HG03064 (cell line): ENCODE measurements at regions not wholly inside any gene's neighbourhood (a gene's known extent, or its start where the extent isn't known, plus 50 kb on each side); places are given as distances from the start of the nearest gene placed in this dataset.
"Not testable (repeated sequence)": the region's sequence is repeated elsewhere in the genome, so short reads cannot be mapped to it uniquely, and the experiment has no call there.

Source experiments
- ATAC-seq: cut with Tn5 transposase; IDR thresholded peaks from one replicate; pipeline ENCODE4 v1.9.1; 2021; ENCODE audit warnings: low read depth; ENCODE audit not compliant: unreplicated experiment

- ATAC-seq, result no peak
Measured at GRCh38 chr6:1445650-1446330, 56.4 kb downstream of the FOXF2 start.

DNA sequence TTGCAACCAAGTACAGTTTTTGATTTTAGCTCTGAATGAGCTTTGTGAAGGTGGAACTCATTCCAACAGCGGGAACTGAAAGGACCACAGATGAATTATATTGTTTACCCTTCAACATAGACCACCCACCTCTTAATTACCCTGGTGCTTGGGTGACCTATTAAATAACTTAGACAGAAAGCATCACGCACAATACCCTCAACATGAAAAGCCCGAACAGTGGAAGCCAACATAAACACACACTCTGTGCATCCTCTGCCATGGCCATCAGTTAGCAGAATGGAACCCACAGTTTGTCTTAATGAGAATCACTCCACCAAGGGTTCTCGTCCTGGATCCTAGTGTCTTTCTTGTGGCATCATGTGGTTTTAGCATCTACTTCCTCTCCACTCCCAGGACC lies 60.5 kb downstream of the FOXF2 start:
- no peak for ATAC-seq

DNA sequence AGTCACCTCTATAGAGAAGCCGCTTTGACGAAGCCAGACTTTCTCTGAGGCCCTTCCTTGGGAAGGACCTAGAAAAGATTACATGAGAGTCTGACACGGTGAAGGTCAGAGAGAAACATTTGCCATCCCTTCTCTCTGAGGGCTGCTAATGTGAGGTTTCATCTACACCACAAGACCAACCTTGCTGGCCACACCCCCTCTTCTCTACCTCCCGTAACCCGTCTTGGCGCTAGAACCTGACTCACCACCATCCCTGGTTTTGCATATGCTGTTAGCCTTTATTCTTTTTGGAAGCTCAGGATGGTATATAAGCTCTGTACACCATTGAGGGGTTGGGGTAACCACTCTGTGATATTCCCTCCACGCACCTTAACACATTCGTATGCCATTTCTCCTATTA lies 63.6 kb downstream of the FOXF2 start:
- ATAC-seq, result no peak

GRCh38 chr6:1456816-1457215 lies 67.4 kb downstream of the FOXF2 start:
- not testable (repeated sequence) for ATAC-seq

- no peak for ATAC-seq
Measured at GRCh38 chr6:1461207-1461606, 71.8 kb downstream of the FOXF2 start.

DNA sequence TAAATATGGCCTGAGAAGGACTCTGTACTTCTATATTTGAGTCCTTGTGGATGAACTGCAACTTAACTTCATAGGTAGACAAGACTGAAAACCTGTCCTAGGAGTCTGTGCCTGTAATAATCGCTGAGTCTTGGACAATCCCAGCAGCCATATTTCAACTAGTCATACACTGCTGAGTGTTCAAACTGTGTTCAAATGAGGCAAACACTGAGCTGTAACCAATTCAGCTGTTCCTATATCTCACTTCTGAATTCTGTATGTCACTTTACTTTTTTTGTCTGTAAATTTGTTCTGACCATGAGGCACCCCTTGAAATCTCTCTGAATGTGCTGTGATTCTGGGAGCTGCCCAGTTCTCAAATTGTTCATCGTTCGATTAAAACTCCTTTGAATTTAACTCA lies 72.4 kb downstream of the FOXF2 start:
- no peak for ATAC-seq

- ATAC-seq, result no peak
Measured at GRCh38 chr6:1463275-1463674, 73.9 kb downstream of the FOXF2 start.

DNA sequence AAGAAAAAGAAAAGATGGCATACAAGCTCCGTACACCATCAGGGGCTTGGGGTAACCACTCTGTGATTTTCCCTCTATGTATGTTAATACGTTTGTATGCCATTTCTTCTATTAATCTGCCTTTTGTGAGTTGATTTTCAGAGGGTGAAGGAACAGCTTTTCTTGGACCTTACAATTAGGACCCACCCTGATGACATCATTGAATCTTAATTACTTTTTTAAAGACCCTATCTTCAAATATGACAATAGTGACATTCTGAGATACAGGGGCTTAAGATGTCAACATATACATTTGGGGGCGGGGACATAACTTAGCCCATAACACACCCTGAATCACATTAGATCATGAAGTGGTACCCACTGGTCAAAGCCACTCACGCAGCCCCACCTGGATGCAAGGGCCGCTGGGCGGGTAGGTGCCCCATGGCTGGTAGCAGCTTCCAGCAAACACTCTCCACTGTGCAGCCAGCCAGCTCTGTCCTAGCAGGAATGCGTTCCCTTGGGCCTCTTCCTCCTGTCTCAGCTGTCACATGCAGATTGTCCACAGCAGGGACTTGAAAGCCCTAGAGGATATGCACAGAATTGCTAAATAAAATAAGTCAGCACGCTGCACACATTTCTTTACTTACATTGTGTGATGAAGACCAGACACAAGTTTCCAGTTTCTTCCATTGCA lies 74.5 kb downstream of the FOXF2 start:
- ATAC-seq, result no peak

GRCh38 chr6:1464781-1465370 lies 75.5 kb downstream of the FOXF2 start:
- no peak for ATAC-seq

DNA sequence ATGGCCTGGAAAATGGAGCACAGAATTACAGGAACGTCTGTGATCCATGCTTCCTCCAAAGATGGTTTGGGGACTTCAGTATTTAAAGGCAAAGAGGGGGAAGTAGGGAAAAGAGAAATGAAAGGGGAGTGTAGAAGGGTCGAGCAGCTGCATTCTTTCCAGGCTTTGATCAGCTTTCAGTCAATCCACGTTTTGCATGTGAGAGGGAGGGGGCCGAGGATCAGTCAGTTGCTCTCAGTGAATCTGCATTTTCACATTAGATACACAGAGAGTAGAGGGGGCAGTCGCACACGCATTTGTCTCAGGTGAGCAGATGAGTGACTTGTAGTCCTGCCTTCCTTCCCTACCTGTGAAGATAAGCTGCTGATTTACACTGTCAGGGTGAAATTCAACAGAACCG lies 78.8 kb downstream of the FOXF2 start:
- ATAC-seq, result no peak

DNA sequence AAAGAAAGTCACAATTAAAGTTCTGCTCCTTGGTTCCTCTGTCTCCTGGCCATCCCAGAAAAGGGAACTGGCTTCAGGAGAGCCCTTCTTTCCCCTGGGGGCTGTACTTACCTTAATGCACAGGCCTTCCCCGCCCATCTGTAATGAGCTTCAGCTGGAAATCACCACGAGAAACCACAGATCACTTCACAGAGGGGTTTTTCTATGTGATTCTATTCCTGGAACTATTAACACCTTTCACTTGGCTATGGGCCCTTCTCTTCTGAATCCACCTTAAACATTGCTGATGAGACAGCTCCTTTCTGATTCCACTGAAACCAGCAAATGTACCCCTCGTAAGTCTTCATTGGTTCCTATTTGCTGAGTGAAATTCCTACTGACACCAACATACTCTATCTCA lies 80.7 kb downstream of the FOXF2 start:
- no peak for ATAC-seq

DNA sequence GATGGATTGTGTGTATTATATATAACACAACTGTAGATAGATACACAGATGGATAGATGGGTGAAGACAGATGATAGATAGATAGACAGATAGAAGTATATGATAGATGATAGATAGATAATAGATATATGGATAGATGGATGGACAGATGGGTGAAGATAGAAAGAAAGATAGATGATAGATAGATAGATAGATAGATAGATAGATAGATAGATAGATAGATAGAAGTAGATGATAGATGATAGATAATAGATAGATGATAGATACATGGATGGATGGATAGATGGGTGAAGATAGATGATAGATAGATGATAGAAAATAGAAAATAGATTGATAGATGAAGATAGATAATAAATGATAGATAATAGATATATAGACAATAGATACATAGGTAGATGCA lies 83.3 kb downstream of the FOXF2 start:
- no peak for ATAC-seq

DNA sequence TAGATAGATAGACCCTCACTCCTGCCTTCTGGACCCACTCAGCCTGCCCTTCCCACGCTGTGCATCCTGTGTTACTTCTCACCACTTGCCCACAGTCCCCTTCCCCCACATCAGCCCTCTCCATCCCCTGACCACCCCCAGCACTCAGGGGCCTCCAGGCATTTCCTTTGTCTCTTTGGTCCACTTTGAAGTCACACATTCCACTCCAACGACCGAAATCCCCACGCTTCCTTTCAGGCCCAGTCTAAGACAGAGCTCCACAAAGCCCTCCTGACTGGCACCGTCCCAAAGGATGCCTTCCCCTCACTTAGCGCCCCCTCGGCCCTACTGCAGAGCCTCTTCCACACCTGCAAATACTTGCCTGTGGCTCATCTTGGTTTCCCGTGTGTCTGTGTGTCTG lies 83.8 kb downstream of the FOXF2 start:
- no peak for ATAC-seq

- no peak for ATAC-seq
Measured at GRCh38 chr6:1473598-1473997, 84.2 kb downstream of the FOXF2 start.

GRCh38 chr6:1474205-1474604 lies 84.8 kb downstream of the FOXF2 start:
- no peak for ATAC-seq

- no peak for ATAC-seq
Measured at GRCh38 chr6:1475174-1475573, 85.8 kb downstream of the FOXF2 start.

DNA sequence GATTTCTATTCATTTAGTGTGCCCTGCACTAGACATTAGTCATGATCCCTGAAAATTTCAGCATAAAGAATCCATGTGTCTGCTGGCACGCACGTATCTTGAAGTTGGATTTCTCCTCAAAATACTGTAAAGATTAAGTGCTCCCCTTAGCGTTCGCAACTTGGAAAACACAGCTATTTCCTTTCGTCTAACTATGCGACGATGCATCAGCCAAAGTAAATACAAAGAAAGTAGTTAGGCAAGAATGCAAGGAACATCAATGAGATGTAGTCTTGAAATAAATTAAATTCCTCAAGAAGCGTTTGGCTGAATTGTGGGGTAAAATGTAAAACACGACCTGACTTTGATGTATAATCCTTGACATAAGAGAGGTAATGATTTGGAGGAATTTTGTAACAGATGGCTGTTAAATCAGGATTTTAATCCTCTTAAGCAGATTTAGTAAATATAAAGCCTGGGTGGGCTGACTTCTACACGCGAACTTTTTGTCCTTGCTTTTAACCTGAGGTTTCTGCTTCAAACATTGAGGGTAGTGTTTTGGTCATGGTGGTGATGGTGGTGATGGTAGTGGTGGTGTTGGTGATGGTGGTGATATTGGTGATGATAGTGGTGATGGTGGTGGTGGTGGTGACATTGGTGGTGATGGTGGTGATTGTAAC lies 88.2 kb downstream of the FOXF2 start:
- no peak for ATAC-seq

DNA sequence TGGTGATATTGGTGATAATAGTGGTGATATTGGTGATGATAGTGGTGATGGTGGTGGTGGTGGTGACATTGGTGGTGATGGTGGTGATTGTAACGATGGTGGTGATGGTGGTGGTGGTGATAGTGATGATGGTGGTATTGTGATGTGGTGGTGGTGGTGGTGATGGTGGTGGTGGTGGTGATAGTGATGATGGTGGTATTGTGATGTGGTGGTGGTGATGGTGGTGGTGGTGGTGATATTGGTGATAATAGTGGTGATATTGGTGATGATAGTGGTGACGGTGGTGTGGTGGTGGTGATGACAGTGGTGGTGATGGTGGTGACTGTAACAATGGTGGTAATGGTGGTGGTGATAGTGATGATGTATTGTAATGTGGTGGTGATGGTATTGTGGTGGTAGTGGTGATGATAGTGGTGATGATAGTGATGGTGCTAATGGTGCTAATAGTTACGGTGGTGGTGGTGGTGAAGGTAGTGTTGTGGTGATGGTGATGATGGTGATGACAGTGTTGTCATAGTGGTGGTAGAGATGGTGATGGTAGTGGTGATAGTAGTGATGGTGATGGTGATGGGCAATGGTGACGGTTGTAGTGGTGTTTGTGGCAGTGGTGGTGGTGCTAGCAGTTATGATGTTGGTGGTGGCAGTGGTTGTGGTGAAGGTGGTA lies 88.9 kb downstream of the FOXF2 start:
- not testable (repeated sequence) for ATAC-seq

- ATAC-seq, result no peak
Measured at GRCh38 chr6:1479095-1479494, 89.7 kb downstream of the FOXF2 start.

DNA sequence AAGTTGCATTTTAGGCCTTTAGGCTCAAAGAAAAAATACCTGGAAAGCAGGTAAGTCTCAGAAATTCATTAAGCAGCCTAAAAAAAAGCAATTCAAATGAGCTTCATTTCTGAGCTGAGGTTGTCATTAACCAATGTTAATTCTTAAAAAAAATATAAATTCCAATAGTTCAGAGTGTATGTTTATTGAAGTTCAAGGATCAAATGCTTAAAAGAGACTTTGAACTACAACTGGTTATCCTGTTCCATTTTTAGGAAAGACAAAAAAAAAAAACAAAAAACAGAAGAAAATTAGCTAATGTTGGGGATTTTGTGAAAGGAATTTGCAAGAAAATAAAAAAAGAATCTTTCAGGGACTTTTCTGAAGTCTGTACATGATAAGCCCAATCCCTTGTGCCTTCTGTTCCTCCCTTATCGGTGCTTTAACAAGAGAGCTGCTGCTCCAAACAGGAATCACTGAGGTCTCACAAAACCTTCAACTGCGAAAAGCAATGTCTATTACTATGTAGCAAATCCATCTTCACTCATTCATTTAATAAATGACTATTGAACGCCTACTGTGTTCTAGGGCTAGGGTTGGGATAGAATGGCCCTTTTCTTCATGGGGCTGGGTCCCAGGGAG lies 90.3 kb downstream of the FOXF2 start:
- ATAC-seq, result no peak

DNA sequence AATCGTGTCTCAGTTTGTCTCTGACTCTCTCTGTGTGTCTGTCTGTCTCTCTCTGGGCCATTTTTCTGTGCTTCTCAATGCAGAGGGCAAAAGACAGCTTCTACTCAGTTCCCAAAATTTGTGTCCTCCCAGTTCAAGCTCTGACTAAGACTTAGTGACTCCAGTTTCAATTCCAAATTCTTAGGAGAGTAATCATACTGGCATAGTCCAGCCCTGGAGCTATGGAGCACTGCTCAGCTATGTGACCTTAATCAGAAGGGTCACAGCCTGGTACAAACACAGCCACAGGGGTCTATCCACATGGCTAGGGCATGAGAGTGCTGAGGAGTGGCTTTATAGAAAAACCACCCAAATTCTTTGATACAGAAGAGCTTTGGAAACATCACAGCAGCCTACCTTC lies 91.9 kb downstream of the FOXF2 start:
- no peak for ATAC-seq
